ENCODE measurements at regions not wholly inside any gene's neighbourhood (a gene's known extent, or its start where the extent isn't known, plus 50 kb on each side); places are given as distances from the start of the nearest gene placed in this dataset.

DNA sequence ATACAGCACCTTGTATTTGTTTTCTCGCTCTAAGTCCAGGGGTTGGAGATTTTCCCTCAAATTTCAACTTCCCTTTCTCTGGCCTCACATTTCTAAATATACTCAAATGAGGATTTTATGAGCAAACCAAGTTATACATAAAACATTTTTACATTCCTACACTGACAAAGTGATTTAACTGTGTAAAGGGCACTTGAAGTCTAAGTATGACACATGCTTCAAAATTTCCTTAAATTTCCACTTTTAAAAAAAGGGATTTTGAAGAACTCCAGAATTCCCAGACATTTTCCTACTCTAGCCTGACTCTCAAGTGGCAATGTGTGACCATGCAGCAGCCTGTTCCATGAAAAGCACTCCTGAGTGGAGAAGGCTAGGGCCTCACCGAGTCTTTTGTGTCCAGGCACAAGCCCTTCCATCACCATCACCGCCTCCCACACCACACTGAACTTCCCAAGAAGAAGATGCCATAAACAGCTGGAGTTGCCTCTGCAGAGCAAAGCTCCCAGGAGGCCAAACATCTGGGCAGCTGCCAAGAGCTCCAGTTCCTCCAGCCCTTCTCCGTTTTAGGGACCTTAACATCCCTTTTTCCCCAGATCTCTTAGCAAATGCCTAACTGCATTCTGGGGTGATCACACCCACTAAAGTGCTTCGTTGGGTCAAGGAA, 68.9 kb downstream of the NCR2 start:
- intact Hi-C loops (cut with DNase I): no loop called here

GRCh38 chr6:41405941-41406727, 70.7 kb downstream of the NCR2 start:
- intact Hi-C loops (cut with DNase I): no loop called here
- DNase-seq: no peak

More for the DNA sequence above, 68.9 kb downstream of the NCR2 start:
- DNase-seq: peak in 1 of 42 donors; percentile 1

- DNase-seq: no peak
- intact Hi-C loops (cut with DNase I): no loop called here
These were observed 71.5 kb downstream of the NCR2 start for GRCh38 chr6:41406728-41407489.

GRCh38 chr6:41408576-41408975, 73.2 kb downstream of the NCR2 start:
- intact Hi-C loops (cut with DNase I): no loop called here
- no peak for DNase-seq

GRCh38 chr6:41408982-41409381, 73.6 kb downstream of the NCR2 start:
- intact Hi-C loops (cut with DNase I): no loop called here
- no peak for DNase-seq

- intact Hi-C loops (cut with DNase I): no loop called here
- DNase-seq: no peak
These were observed 74.1 kb downstream of the NCR2 start for GRCh38 chr6:41409489-41409888.

GRCh38 chr6:41411961-41412360, 76.6 kb downstream of the NCR2 start:
- intact Hi-C loops (cut with DNase I): no loop called here
- no peak for DNase-seq

GRCh38 chr6:41413250-41413649, 77.8 kb downstream of the NCR2 start:
- peak in 6 of 42 donors; percentile 10 to 44 (median 21) for DNase-seq

DNA sequence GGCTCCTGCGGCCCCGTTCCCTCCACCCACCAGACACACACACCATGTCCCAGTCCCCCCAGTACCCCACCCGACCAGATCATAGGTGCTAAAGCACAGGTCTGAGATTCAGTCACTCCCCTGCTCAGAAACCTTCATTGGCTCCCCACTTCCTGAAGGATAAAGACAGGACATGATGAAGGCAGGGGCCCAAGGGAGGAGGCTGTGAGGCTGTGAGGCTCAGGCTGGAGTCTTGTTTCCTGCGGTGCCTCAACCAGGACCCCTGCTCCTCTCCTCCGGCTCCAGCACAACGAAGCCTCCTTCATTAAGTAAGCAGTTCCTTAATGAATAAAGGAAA, 81.1 kb downstream of the NCR2 start:
- intact Hi-C loops (cut with DNase I): loop anchor here (5.0 kb wide), 1 partner anchor 39 kb away; no protein-coding TSS in a partner anchor

More at GRCh38 chr6:41413250-41413649, 77.8 kb downstream of the NCR2 start:
- intact Hi-C loops (cut with DNase I): no loop called here

GRCh38 chr6:41418741-41419140, 83.3 kb downstream of the NCR2 start:
- intact Hi-C loops (cut with DNase I): loop anchor here (5.0 kb wide), 1 partner anchor 41 kb away; no protein-coding TSS in a partner anchor

More for the DNA sequence above, 81.1 kb downstream of the NCR2 start:
- no peak for DNase-seq

DNA sequence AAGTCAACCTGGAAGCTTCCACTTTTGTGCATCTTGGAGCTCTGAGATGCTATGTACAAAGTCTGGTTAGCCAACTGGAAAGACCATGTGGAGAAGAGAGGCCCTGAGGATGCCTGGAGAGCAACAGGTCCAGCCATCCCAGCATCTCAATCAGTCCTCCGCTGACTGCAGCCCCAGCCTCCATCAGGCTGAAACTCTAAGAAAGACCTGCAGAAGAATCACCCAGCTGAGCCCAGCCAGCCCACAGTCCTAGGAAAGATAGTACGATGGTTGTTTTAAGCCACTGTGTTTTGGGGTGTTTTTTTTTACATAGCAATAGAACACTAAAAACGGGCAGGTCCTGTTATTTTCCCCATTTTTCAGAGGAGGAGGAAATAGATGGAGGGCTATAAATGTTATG, 84.0 kb downstream of the NCR2 start:
- DNase-seq: no peak
- intact Hi-C loops (cut with DNase I): loop anchor here (5.0 kb wide), 1 partner anchor 42 kb away; no protein-coding TSS in a partner anchor

More at GRCh38 chr6:41418741-41419140, 83.3 kb downstream of the NCR2 start:
- no peak for DNase-seq

- intact Hi-C loops (cut with DNase I): loop anchor here (5.0 to 10.0 kb wide), 2 partner anchors 172 to 265 kb away; no protein-coding TSS in a partner anchor
- DNase-seq: no peak
These were observed 84.8 kb downstream of the NCR2 start for GRCh38 chr6:41420186-41420585.

DNA sequence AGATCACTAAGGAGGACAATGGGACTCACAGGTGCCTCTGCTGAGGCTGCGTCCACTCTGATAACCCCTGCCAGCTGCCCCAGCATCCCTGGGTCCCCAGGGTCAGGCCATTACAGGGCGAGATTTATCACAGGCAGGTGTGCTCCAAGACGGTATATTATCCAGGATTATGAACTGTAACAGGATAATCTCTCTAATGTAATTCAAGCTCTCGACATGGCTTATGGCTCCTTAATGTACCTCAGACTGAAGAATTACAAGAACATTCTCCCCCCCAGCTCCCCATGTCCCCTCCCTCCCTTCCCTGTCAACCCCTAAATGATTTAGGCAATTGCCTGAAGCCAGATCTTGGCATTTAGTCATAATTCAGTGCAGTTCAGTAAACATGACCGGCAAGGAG, 86.8 kb downstream of the NCR2 start:
- no peak for DNase-seq
- intact Hi-C loops (cut with DNase I): loop anchor here (5.0 to 10.0 kb wide), 2 partner anchors 170 to 263 kb away; no protein-coding TSS in a partner anchor

- DNase-seq: no peak
- intact Hi-C loops (cut with DNase I): loop anchor here (5.0 to 10.0 kb wide), 2 partner anchors 169 to 262 kb away; no protein-coding TSS in a partner anchor
These were observed 87.6 kb downstream of the NCR2 start for GRCh38 chr6:41423002-41423401.

- peak; percentile 38 to 97 (median 91) for DNase-seq
- intact Hi-C loops (cut with DNase I): loop anchor here (5.0 to 10.0 kb wide), 3 partner anchors 123 to 260 kb away; partner anchors contain the start of gene FOXP4
These were observed 89.1 kb downstream of the NCR2 start for GRCh38 chr6:41424370-41425058.

DNA sequence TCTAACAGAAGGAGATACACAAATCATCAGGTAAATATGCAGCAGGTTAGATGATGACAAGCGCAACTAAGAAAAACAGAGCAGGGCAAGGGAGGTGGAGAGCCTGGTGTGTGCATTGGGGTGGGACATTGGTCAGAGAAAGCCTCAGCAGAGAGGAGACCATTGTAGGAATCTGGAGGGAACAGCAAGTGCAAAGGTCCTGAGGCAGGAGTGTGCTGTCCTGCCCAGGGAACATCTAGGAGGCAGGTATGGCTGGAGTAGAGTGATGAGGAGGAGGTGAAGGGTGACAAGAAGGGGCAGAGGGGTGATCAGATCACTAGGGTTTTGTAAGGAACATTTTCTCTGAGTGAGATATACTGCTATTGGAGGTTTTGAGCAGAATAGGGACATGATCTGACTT, 90.1 kb downstream of the NCR2 start:
- intact Hi-C loops (cut with DNase I): loop anchor here (5.0 to 10.0 kb wide), 2 partner anchors 122 to 259 kb away; partner anchors contain the start of gene FOXP4
- no peak for DNase-seq

DNA sequence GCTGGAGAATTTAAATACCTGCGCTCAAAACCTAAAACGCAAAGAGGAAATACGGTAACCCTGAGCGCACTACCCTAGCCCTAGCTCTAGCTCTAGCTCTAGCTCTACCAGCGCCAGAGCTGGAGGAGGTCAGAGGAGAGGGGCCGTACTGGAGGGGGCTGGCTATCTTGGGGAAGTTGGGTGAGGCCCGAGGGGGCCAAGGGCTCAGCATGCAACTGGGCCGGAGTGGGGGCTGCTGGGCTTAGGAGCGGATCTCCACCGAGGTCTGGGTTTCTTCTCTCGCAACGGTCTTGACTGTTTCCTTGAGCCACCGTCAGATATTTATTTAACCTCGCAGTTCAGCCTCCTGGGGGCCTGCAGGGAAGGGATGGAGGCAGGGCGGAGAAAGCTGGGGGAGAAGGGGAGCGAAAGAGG, 91.0 kb downstream of the NCR2 start:
- intact Hi-C loops (cut with DNase I): loop anchor here (5.0 to 10.0 kb wide), 2 partner anchors 121 to 258 kb away; partner anchors contain the start of gene FOXP4
- DNase-seq: peak in 8 of 42 donors; percentile 12 to 49 (median 32)

GRCh38 chr6:41426888-41427641, 91.7 kb downstream of the NCR2 start:
- intact Hi-C loops (cut with DNase I): loop anchor here (5.0 to 10.0 kb wide), 2 partner anchors 120 to 258 kb away; partner anchors contain the start of gene FOXP4
- peak in 7 of 42 donors; percentile 13 to 48 (median 23) for DNase-seq
